Glomerular endothelial cell (primary cell): ENCODE measurements at regions not wholly inside any gene's neighbourhood (a gene's known extent, or its start where the extent isn't known, plus 50 kb on each side); places are given as distances from the start of the nearest gene placed in this dataset.
"Not testable (repeated sequence)": the region's sequence is repeated elsewhere in the genome, so short reads cannot be mapped to it uniquely, and the experiment has no call there.

ENCODE experiments used
- DNase-seq: peaks from one replicate; pipeline ENCODE4 v3.0.0-alpha.2; 2011; ENCODE audit warnings: low read depth, low spot score; ENCODE audit errors: extremely low read depth

DNA sequence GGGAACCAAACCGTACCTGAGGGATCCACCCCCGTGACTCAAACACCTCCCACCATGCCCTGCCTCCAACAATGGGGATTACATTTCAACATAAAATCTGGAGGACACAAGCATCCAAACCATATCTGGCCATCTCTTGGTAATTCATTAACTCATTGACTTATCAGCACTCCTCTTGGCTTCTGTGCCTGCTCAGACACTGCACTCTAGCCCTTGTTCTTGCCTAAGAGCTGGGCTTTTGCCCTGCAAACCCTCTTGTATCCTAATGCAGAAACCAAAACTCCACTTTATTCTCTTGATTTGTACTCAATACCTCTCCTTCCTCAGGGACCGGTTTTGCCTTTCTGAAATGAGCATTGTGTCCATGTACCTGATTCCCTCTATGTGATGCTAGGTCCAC lies 330.2 kb upstream of the FZD8 start:
- no peak for DNase-seq

DNA sequence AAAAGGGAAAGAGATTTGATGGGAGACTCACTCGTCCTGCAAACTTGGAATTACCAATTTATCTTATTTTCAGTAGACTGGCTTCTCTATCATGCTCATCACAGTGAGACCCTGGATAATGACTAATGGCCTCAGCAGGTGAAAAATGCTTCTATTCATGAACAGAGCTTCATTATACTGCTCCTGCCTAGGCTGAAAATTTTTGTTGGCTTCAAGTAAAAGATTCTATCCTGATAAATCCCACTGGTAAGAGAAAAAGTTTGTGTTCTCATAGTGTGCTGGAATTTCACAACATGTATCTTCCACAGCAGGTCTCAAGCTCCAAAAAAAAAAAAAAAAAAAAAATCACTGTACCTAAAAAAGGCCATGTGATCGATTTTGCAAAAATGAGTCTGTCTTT lies 329.3 kb upstream of the FZD8 start:
- DNase-seq: no peak

DNA sequence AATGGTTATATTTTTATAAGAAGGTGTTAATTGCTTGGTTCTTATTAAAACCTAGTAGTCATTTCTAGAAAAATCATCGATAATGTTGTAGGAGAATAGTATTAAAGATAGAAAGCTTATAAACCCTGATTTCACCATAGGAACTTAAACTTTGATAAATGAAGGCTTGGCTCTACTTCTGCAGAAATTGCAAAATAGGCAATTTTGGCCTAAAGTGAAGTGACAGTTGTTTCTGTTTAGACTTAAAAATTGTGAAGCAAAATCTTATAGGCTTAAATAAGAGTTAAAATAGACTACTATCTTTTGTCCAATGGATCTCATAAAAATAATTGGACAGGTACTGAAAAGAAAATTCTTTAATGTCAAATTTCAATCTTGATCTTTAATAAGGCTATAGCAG lies 321.6 kb upstream of the FZD8 start:
- DNase-seq: no peak

DNA sequence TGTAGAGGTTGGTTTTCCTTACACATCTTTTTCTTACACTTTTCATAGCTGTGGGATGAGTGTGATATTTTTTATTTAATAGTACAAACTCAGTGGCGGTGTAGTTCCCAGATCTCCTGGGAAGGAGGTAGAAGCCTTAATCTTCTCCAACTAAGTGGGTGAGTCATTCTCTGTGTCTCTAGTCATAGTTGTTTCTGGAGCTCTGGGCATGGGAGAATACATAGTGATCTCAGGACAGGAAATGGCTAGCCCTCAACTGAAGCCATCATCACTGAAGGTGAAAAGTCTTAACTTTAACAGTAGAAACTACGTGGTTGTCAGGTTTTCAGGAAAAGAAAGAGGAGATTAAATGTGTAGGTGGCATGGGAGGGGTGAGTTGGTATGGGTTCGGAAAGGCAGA lies 319.4 kb upstream of the FZD8 start:
- no peak for DNase-seq

DNA sequence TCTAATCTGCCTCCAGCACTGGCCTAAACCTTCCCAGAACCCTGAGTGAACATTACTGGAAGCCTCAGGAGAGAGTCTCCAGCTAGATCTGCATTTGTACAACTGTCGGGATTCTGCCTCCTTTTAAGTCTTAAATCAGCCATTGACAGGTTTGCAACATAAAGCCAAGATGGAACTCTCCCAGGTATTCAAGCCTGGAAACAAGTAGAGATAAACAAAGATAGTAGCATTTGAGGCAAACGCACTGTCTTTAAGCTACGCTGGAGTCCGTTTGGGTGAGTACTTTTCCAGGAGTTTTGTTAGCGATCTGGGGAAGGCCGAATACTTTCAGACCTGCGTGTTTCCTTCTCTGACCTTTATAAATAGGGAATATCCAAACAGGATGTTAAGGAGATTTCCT lies 317.2 kb upstream of the FZD8 start:
- peak; percentile 7 for DNase-seq

DNA sequence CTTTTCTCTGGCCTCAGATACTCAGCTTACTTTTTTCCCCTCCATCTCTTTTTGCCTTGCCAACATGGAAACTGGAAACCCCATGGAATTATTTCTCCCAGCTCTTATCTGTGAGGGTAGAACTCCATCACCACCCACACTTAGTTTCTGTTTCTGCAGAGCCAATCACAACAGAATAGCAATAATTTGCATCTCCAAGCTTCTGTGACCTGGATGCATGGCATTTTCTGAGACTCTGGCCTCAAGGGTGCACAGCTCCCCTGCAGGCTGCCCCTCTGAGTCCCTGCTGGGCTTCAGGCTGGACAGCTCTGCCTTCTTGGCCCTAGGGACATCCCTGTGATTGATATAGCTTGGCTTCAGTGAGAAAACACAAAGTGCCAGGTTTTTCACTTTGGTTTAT lies 316.5 kb upstream of the FZD8 start:
- not testable (repeated sequence) for DNase-seq

DNA sequence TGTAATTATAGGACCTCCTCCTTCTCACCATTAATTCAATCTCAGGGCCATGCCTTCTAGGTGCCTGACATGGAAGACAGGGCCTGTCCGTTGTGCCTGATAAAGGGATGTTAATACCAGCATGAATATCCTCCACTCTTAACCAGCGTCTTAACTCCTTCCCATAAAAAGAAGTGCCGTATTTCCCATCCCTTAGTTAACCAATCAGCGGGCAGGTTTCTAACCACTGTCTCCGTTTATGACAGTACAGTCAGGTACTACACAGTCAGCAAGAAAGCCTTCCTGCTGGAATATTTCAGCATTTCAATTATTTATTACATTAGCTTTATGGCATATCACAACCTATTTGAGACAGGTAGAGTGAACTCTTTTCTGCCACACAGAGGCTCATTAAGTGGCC lies 308.6 kb upstream of the FZD8 start:
- DNase-seq: no peak

DNA sequence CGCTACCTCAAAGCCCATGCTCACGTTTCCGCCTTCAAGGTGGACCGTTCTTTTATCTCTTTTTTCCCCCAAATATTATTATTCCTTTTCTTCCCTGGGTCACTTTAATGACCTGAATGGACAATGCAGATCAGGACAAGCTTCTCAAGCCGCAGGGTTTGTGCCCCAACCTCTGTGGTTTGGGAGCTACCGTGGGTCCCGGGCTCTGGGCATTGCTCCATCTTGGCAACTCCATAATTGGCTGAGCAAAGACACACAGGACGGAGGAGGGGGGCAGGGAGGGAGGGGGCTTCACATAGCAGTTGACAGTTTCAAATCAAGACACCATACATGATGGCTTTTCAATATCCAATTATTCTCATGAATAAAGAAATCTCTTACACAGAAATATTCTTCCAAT lies 308.1 kb upstream of the FZD8 start:
- no peak for DNase-seq

DNA sequence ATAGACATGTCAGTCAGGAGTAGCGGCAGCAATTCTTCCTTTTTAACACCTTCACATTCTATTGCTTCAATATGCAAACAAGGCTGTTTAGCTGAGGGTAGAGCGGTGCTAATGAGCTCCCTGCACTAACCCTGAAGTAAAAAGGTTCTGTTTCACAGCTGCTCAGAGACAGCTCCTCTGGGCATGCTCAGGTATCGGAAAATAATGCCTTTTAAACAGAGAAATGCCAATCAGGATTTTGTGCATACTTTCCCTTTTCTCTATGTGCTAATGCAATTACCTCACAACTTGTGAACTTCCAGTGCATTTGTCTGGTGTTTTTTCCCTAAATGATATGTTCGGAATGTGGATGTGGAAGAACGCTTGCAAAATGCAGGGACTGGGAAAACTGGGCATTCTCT lies 307.7 kb upstream of the FZD8 start:
- no peak for DNase-seq

DNA sequence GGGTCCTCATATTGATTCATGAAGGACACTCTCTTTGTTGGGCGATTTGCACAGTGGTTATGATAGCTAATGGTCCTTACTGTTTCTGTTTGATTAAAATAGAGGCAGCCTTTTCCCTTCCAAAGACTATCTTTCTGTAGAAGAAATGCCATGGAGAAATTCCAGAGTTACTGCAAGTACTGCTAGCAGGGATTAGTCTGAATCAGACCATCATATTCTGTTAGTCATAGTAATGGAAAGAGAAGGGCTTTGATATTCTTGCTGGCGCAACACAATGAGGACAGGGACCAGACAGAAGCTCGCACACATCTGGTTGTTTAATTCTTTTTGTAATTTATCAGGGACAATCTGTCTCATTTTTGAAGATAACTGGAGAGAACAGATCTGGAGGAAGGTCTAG lies 304.5 kb upstream of the FZD8 start:
- DNase-seq: no peak

DNA sequence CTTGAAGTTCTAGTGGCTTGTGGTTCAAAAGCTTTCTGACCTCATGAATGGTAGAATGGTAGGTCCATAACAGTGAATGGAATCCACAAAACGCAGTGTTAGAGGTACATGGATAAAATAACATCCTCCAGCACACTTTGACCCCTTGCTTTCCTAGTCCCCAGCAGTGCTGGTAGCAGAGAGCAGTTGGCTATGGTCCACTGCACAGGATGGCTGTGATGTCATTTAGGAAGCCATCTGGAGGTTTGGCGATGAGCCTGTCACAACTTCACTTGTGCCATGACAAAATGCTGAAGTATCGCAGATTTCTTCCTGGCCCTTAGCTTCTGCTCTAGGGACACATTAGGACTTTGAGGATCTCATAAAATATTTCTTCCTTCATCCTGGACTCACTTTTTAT lies 300.0 kb upstream of the FZD8 start:
- DNase-seq: no peak

DNA sequence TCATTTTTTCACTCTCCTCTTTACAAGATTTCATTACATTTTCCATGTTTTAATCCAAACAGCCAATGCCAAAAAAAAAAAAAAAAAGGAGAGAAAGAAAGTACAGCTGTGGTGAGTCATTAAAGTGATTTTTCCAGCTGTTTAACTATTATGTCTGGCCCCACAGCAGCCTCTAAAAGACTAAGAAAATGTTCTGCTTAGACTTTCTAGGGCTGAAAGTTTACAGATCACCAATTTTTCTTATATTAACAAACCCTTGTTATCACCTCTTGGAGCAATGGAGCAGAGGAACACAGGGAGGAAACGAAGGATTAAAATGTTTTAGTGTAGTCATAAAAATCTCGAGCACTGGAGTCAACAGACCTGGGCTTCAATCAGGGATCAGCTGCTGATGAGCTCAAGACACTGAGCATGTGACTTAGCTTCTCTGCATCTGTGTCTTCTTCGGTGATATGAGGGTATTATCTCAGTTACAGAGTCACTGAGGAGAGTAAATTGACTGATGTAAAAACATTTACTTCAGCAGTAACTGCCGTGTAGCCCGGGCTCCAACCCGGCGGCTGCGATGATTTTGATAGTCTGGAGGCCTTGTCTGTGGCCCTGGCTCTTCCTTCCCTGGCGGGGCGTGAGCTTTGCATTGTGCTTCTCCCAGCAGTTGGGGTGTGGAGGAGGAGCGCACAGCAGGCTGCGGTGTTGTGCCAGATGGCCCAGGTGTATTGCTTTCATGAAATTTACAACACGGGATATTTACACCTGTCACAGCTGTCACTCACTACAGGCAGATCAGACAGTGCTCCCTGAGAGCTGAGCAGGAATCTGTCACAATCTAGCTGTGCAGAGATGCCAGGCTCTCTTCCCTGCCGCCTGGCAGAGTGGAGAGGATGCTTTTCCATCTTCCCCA lies 298.3 kb upstream of the FZD8 start:
- DNase-seq: no peak

DNA sequence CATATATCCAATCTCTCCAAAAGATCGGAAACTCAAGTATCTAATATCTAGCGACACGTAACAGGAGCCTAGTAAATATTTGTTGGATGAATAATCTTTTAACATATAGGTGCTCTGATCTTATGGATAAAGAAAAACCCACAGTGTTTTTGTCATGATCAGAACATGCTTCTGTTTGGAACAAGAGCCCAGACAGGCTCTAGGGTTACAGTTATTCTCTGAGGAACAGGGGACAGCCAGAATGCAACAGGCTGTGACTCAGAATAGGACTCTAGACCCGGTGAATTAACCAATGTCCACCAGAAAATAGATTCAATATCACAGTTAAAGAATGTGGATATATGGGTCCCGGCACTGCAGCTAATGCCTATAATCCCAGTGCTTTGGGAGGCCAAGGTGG lies 296.1 kb upstream of the FZD8 start:
- no peak for DNase-seq

DNA sequence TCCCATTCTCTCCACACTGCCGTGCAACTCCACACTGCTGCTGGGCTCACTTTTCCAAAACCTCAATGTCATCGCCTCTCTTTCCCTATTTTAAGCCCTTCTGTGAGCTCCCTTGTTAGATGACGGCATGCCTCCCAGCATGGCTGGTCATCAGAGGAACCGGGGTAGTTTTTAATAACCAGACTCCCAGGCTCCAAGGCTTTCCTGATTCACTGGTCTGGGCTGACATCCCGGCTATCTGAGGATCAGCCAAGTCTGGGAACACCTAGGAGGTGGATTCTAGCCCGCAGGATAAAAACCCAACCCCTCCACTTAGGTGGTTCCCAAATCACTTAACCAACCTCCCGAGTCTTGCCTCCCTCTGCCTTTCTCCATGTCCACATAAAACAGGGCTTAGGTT lies 295.4 kb upstream of the FZD8 start:
- no peak for DNase-seq

DNA sequence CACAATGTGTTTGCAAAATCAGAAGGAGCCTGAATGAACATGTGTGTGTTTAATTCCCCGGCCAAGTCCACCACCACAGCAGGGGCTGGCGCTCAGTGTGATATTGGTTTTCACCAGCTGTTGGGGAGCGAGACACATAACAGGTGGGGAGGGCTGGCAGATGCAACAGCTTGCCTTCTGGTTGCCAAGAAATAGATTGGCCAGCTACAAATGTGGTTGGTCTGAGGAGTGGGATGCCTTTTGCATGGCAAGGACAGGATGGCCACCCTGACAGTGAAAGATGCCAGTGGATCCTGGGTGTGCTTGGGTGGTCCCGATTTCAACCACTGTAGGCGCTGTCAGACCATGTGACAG lies 292.5 kb upstream of the FZD8 start:
- DNase-seq: no peak

DNA sequence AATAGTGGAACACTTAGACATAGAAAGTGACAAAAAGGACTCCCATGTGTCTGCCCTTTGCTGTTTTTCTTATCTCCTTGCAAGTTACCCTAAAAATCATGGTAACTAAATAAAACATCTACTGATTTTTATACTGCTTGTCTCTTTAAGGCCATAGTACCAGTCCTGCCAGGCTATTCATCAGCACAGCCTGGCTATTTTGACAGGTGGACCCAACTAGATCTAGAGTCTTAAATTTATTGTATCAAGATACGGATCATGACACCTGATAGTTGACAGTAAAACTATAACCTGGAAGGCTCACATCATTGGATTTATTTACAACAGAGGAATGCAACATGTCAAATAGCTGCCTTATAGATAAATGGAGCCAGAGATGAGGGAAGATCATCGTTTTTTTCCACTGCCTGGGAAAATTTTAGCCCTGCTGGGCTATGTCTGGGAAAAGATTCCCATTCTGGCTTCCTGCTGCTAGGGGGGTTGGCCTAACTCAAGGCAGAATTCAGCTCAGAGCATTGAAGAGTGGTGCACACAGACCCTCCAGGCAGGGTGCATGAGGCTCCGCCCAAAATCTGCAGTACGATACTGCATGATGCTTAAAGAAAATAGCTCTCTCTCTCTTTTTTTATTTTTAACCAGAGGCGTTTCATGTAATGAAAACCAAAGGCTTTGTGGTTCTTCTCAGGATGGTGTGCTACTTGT lies 292.0 kb upstream of the FZD8 start:
- DNase-seq: no peak

DNA sequence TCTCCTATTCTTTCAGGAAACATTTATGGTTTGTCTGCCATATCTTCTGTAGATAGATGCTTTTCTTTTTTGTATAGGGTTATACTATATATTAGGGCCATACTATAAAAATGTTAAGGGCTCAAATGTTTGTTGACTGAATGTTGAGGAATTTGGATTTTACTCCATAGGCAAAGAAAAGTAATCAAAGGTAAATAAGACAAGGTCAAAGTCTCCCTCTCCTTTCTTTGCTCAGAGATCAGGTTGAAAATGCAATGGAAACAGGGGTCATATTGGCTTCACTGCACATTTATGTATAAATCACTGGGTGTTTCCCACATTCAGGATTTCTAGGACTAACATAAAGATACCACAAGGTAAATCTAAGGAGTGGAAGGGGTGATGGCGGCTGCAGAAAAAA lies 291.4 kb upstream of the FZD8 start:
- no peak for DNase-seq

DNA sequence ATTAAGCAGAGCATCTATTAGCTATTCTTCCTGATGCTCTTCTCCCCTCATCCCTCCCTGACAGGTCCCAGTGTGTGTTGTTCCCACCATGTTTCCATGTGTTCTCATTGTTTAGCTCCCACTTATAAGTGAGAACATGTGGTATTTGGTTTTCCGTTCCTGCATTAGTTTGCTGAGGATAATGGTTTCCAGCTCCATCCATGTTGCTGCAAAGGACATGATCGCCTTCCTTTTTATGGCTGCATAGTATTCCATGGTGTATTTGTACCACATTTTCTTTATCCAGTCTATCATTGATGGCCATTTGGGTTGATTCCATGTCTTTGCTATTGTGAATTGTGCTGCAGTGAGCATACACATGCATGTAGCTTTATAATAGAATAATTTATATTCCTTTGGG lies 287.9 kb upstream of the FZD8 start:
- DNase-seq: not testable (repeated sequence)

DNA sequence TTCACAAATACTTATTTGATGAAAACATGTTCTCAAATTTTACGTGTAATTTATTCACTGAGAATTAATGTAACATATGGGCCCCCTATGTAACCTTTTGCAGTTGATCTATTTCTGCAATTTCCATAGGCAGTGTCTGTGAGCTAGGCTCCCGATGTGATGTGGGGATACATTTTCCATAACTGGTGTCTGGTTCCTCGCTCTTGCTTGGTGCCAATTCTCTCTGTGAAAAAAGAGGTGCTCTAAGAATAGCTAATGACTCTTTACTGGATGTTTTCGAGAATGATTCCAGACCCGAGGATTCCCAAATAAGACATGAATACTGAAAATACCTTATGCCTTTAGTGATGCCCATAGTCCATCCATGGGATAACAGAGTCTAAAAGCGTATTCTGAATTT lies 286.7 kb upstream of the FZD8 start:
- DNase-seq: no peak

DNA sequence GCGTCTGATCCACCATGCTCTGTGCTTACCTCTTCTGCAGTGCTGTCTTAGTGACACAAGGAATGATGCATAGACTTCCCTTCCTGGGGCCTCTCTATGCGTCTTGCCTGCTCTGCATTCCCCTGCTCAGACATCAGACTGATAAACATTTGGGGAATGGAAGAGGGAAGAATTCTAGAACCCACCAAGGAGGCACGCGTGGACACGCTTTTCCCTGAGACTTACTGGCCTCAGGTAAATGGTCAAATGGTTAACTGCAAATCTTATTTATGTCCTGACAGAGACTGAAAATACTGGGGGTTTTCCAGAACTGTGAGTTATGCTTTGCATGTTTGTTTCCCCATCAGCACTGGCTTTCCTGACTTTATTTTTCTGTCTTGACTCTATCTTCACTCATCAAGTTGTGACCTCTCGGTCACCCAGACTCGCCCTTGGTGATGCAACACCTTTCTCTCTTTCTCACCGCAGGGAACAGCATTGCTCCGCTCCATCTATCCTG lies 285.9 kb upstream of the FZD8 start:
- DNase-seq: no peak

DNA sequence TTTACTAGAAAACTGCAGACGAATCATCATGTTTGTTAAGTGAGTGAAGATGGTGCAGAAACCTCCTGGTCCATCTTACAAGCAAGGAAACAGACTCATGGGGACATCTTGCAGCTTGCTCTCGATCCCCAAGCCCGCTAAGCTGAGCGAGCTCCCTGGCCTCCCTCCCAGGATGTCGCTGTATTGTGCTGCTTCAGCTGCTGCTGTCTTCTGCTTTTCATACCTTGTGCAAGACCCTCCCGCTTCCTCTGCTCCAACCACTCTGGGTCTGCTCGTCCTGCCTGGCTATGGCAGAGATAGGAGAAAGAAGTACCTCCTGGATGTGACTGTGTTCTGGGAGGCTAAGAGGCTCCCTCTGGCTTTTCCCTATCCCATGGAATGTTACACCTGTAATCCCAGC lies 285.2 kb upstream of the FZD8 start:
- no peak for DNase-seq

DNA sequence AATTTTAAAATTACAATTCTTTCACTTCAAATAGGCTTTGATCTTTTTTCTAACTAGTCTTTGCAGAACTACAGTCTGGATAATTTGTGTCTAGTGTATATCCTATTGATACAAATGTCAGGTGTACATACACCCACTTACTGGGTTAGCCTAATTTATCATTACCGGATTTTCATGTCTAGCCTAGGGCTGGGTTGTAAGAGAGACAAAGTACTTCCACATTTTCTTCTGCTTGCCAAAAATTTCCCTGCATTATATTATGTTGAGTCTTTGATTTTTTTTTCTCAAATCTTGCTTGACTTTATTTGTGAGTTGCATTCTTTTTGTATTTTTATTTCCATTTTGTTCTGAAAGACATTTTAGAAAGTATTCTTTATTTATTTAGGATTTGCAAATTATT lies 284.8 kb upstream of the FZD8 start:
- no peak for DNase-seq
